ENCODE measurements at regions not wholly inside any gene's neighbourhood (a gene's known extent, or its start where the extent isn't known, plus 50 kb on each side); places are given as distances from the start of the nearest gene placed in this dataset.

GRCh38 chr6:134866563-134866962, 83.3 kb downstream of the ALDH8A1 start:
- DNase-seq, result no peak

GRCh38 chr6:134864558-134864957, 85.3 kb downstream of the ALDH8A1 start:
- no peak for DNase-seq

GRCh38 chr6:134863763-134864510, 86.0 kb downstream of the ALDH8A1 start:
- no peak for DNase-seq

GRCh38 chr6:134854366-134854765, 95.5 kb downstream of the ALDH8A1 start:
- DNase-seq, result no peak

GRCh38 chr6:134853111-134854055, 96.5 kb downstream of the ALDH8A1 start:
- DNase-seq, result peak; percentile 9

GRCh38 chr6:134851548-134851947, 98.4 kb downstream of the ALDH8A1 start:
- DNase-seq, result no peak

- peak; percentile 7 for DNase-seq
Measured at GRCh38 chr6:134850721-134851305, 99.1 kb downstream of the ALDH8A1 start.

GRCh38 chr6:134849920-134850447, 99.9 kb downstream of the ALDH8A1 start:
- no peak for DNase-seq

GRCh38 chr6:134848076-134848475, 101.8 kb downstream of the ALDH8A1 start:
- no peak for DNase-seq

GRCh38 chr6:134846865-134847264, 103.0 kb downstream of the ALDH8A1 start:
- no peak for DNase-seq

GRCh38 chr6:134846031-134846430, 103.9 kb downstream of the ALDH8A1 start:
- no peak for DNase-seq

- DNase-seq, result no peak
Measured at GRCh38 chr6:134844120-134844519, 105.8 kb downstream of the ALDH8A1 start.

GRCh38 chr6:134840086-134840867, 109.6 kb downstream of the ALDH8A1 start:
- no peak for DNase-seq

- DNase-seq, result no peak
Measured at GRCh38 chr6:134835993-134836392, 113.9 kb downstream of the ALDH8A1 start.

GRCh38 chr6:134830940-134831339, 119.0 kb downstream of the ALDH8A1 start:
- DNase-seq, result no peak

GRCh38 chr6:134830194-134830593, 119.7 kb downstream of the ALDH8A1 start:
- no peak for DNase-seq

- DNase-seq, result no peak
Measured at GRCh38 chr6:134828641-134829040, 121.3 kb downstream of the ALDH8A1 start.

GRCh38 chr6:134826889-134827737, 122.8 kb downstream of the ALDH8A1 start:
- DNase-seq, result peak; percentile 43

- DNase-seq, result no peak
Measured at GRCh38 chr6:134823710-134824034, 126.2 kb downstream of the ALDH8A1 start.

GRCh38 chr6:134822920-134823709, 126.8 kb downstream of the ALDH8A1 start:
- DNase-seq, result peak; percentile 22
